ENCODE measurements at regions not wholly inside any gene's neighbourhood (a gene's known extent, or its start where the extent isn't known, plus 50 kb on each side); places are given as distances from the start of the nearest gene placed in this dataset.

DNA sequence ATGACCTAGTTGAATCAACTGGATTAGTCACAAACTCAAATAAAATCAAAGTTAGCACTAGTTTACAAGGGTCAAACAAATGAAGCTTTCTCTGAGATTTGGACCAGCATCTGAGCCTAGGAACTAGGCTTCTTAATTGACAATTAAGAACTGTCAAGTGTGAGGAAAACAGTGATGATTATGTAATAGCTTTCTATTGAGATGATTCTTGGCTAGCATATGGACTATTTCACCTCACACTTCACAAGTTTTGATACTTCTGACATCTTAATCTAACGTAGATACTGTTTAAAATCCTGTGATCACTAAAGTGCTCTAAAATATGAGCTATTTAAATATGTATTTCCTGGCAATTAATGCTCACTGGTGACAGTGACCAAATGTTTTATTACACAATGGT lies 542.9 kb downstream of the EFNA5 start:
- DNase-seq, result no peak

DNA sequence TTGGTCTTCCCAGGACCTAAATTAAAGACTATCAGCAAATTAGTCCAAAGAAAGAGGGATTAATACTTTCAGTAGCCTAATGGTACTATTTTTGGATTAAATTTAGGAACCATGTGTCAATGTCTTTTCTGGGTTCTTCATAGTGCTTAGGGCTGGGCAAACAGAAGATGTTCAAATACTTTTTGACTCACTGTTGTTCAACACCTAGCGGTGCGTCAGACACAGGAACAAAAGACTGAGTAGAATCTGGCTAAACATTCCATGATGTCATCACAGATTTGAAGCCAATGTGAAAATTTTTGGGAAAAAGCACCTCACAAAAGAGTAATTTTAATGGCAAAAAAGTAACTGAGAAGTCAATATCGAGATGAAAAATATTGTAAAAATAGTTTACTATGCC lies 544.4 kb downstream of the EFNA5 start:
- no peak for DNase-seq

DNA sequence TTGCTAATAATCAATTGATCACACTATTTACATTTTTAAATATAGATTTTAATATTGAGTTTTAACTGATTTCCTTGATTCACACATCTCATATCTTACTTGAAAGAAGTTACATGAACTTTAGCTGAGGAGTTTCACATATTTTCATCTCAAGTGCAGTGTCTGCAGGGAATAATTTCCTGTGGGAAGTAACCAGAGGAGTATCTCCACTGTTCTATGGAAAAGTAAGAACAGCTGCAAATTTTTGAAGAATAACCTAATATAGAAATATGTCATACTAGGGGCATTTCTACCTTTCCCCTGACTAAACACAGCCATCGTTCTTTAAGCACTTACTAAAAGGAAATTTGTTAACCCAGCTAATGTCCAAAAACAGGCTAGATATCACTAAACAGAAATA lies 546.4 kb downstream of the EFNA5 start:
- no peak for DNase-seq

DNA sequence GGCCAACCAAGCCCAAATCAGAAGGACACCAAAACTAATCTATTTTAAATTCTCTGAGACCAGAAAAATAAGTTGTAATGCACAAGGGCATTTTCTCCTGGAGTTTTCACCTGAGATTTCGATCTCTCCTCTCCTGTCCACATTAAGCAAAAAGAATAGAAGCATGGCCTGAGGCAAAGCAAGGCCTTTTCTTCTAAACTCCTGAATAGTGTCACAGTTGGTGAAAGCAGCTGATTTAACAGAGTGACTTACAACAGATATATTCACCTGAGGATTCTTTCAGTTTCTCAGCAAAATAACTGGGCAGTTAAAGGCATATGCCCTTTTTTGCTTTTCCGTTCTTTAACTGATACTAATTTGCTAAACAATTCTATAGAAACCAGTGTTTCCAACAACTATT lies 547.7 kb downstream of the EFNA5 start:
- no peak for DNase-seq

DNA sequence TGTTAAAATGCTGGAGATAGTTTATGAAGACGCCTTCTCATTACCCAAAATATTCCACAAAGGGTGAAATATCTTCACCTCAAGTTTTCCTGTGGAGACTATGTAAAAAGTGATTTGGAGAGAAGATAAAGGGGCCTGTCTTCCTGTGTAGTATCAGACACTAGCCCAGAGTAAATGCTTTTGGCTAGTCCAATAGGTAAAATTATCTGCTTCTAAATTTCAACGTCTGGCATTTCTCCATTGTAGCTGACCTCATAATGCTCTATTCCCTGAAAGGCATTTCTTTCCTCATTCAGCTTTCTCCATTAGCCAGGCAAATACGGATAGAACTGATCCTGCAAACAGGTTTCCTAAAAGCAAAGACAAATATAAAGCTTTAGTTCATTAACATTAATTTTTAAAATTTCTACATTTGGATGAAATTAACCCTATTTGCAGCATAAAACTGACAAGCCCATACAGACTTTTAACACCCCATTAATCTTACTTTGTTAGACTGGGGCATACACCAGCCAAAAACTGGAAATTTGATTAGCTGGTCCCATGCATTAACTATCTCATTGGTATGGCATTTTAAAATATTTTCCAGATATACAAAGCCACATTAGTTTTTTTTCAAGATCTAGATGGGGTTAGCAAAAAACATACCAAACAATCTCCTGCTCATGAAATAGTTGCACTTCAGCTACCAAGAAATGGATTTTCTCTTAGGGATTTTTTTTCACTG lies 548.8 kb downstream of the EFNA5 start:
- DNase-seq, result no peak

DNA sequence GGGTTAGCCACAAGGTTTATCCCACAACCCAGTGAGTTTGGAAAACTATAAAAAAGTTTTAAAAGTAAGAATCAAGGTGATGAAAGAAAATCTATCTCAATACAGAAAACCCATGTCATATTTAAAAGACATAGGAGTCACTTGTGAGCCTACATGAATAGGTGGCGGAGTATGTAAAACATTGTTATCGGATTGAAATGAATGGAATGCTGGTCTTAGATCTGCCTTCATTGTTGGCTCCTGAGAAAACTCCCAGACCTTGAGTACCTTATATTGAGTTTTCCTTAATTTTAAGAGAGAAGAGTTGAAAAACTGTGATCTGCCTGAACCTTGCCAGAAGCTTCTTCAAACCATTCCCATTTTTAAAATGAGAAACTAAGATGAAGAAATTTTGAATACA lies 551.1 kb downstream of the EFNA5 start:
- no peak for DNase-seq

DNA sequence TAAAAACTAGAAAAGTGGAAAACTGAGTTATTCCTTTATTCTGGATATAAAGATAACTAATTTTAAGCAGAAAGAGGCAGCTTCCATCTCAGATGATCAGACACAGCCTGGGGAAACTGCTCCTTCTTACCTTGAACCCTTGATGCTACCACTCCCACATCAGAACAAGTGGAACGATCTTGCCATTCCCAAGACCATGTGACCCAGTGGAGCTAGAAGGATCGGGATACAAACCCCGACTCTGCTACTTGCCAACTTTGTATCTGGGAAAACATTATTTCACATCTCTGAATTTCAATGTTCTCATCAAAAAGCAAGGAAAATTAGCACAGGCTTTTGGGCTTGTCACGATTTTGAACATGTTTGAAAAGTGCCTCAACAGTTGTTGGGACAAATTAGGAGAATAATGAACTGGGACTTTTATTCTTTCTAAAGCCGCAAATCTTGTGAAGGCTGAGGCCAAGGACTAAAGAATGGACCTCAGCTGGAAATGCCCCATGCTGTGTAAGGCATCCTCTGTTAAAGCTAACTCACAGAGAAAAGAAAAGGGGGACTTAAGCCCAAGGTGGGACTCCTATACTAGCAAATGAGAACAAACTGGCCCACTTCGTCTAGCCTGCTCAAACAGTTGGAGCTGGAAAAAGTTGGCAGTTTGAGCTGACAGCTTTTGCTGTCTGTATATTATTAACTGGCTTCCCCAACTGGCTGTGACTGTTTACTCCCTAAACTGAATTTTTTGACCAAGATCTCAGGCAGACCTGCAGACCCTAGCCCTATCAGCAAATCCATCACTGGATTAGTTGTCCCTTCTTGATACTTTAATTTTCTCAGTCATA lies 552.3 kb downstream of the EFNA5 start:
- no peak for DNase-seq

DNA sequence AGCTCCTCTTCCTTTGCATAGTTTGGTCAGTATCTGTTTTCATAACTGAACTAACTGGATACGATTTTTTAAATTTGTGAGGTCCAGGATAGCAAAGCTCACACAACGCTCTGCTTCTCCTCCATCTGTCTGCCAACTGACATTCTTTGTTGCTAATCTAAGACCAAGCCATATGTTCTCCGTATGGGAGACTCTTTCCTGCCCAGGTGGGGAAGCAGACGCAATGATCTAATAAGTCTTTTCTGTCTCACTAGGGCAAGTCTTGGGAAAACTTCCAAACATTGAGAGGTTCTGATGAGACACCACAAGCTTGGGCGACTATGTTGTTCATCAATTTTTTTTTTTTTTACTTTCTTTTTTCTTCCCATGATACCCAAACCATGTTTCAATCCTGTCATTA lies 558.5 kb downstream of the EFNA5 start:
- no peak for DNase-seq

- DNase-seq, result peak; percentile 8
Observed at GRCh38 chr5:107104040-107104995, 566.4 kb downstream of the EFNA5 start.

GRCh38 chr5:107103522-107103921 lies 567.2 kb downstream of the EFNA5 start:
- DNase-seq, result no peak

DNA sequence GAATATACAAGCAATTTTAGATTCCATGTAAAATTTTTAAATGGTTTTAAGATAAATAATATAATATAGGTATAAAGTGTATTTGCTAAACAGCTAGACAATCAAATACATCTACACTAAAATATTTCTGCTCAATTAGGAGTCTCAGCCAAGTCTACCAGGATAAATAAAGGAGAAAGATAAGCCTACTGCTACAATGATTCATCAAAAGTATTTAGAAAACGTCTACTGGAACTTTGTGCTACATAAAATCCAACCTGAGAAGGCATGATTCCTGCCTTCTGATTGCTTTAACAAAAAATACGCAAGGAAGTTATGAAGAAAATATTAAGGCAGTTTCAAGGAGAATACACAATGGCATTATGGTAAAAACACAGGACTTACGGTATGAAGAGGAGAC lies 570.6 kb downstream of the EFNA5 start:
- DNase-seq, result no peak

DNA sequence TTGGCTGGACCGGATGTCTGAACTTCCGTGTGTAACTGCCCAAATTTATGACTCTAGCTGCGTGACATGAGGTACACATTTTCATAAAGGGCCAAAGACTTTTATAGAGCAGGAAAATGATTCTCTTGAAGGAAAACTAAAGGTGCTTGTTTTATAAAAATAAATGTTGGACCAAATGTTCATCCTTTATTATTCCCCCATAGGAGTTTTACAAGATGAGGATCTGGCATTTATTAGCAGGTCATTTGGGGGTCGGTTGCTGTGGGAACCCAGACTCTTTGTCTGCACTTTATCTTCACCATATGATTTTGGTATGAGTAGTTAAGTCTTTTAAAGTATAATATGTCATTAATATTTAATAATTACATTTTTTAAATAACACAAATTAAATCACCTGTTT lies 571.2 kb downstream of the EFNA5 start:
- DNase-seq, result no peak

DNA sequence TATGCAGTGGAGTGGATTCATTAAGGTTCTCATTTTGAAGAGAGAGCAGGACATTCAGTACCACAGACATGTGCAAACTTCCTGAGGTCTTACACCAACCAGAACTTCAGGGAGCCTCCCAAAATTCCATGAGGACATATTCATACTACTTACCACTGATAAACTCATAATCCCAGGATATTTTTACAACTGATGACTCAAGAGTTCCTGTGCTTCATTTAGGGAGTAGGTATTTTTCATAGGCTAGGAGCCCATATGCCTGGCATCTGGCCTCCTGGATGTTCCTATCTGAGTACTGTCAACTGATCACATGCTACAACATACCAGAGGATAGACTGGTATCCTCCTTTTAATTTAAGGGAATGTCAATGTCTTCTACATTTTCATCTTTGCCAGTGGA lies 578.0 kb downstream of the EFNA5 start:
- no peak for DNase-seq

GRCh38 chr5:107090506-107090905 lies 580.2 kb downstream of the EFNA5 start:
- DNase-seq, result no peak

DNA sequence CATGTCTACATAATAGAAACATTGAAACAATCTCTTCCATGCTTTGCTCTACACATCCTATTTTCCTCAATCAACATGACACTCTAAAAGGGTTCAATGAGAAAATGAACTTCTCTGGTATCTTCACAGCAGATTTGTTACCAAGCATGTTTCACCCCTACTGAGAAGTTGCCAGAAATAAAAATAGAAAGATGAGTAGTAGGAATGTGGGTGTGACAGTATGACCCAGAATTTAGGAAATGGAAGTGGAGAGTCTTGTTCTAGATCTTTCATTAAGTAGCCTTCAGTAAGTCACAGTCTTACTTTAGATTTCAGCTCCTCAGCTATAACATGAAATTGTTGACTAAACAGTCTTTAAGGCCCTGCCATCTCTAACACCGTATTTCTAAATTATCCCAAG lies 581.8 kb downstream of the EFNA5 start:
- no peak for DNase-seq

DNA sequence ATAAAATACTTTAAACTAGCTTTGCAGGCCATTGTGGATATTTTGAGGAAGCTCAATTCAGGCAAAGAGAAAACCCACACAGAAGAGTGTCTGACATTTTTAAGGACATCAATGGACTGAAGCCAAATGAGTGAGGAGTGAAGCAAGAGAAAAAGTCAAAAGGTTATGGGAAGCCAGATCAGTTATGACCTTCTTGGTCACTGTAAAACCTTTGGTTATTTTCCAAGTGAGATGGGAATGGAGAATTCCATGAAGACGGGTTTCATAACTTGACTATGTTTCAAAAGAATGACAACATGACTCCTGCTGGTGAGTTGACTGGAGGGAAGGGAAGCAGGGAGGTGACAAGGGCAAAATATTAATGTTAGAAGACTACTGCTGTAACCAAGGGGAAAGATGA lies 585.2 kb downstream of the EFNA5 start:
- DNase-seq, result no peak

- no peak for DNase-seq
Observed at GRCh38 chr5:107074996-107075395, 595.7 kb downstream of the EFNA5 start.

DNA sequence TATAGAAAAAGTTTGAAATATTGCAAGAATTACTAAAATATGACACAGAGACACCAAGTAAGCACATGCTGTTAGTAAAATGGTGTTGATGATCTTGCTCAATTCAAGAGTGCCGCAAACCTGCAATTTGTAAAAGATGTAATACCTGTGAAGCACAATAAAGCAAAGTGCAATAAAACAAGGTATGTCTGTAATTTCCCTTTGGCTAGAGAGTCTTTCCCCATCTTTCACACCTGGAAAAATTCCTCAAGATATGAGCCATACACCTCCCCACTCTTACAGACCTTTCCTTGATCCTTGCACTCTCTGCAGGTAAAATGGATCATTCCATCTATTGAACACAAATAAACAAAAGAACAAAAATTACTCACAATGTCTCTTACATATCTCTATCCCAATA lies 597.8 kb downstream of the EFNA5 start:
- no peak for DNase-seq

- no peak for DNase-seq
Observed at GRCh38 chr5:107072440-107072839, 598.3 kb downstream of the EFNA5 start.

DNA sequence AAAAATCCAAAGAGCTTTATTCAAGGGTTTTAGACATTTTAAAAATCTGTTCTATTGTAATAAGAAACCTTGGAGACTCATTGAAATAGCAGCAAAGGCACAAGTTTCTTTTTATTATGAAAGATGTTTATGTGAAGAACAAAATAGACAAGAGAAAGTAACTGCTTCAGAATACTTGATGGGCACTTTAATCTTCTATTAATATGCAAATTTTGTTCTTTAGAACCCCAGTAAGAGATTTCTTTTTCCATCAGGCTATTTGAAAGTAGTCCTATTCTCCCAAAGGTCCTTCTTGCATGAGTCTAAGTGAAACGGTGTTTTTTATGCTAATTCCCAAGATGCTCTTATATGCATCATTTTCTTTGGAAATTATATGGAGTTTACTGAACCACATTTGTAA lies 602.0 kb downstream of the EFNA5 start:
- no peak for DNase-seq

GRCh38 chr5:107067395-107067794 lies 603.3 kb downstream of the EFNA5 start:
- DNase-seq, result no peak

- no peak for DNase-seq
Observed at GRCh38 chr5:107063511-107063910, 607.2 kb downstream of the EFNA5 start.

DNA sequence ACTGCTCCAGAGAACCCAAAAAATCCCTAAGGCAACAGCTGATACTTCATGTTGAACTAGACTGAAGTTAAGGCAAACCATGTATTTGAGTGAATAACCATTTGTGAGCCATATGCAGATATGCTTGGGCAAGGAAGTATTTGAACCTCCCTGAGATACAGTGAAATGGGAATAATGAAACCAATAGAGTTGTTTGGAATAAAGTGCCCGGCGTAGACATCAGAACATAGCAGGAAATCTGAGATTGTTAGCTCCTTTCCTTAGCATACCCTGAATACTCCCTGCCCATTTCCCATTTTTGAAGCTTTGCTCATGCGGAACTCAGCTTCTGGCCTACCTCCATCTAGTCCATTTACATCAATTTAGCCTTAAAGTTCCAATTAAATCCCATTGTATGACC lies 611.9 kb downstream of the EFNA5 start:
- no peak for DNase-seq
